Upper lobe of left lung (tissue), 6 donors: ENCODE measurements at regions not wholly inside any gene's neighbourhood (a gene's known extent, or its start where the extent isn't known, plus 50 kb on each side); places are given as distances from the start of the nearest gene placed in this dataset.

ENCODE experiments used
- ATAC-seq, 2 donors: fragments of 200-7000 bp; cut with Tn5 transposase; one replicate each; pipeline ENCODE4 v1.9.1; 2022; ENCODE audit warnings: mild to moderate bottlenecking in 2 of 2, moderate library complexity in 2 of 2; ENCODE audit not compliant: low FRiP score in 2 of 2
- DNase-seq, 2 donors: peaks; one replicate each; pipeline ENCODE4 v3.0.0-alpha.2; 2019 to 2020
- H3K27ac ChIP-seq, 4 donors: fragments of 200-600 bp; sonication (generic); one replicate each; pipeline ENCODE4 v1.5.1; 2016 to 2019
- H3K27me3 ChIP-seq, 4 donors: fragments of 200-600 bp; sonication (generic); one replicate each; pipeline ENCODE4 v1.5.1; 2017 to 2019
- H3K36me3 ChIP-seq, 4 donors: fragments of 200-600 bp; sonication (generic); one replicate each; pipeline ENCODE4 v1.5.1; 2016 to 2019
- H3K4me1 ChIP-seq, 4 donors: fragments of 200-600 bp; sonication (generic); one replicate each; pipeline ENCODE4 v1.5.1; 2018 to 2019
- H3K4me3 ChIP-seq, 4 donors: fragments of 200-600 bp; sonication (generic); one replicate each; pipeline ENCODE4 v1.5.1; 2017 to 2019; ENCODE audit warnings: mild to moderate bottlenecking in 2 of 4, moderate library complexity in 1 of 4
- H3K9me3 ChIP-seq, 4 donors: fragments of 200-600 bp; sonication (generic); one replicate each; pipeline ENCODE4 v1.5.1; 2018 to 2019
- EP300 ChIP-seq, 4 donors: sonication (generic); formaldehyde crosslinking; IDR thresholded peaks; one replicate each; pipeline ENCODE4 v1.5.1; 2017; ENCODE audit warnings: antibody characterized with exemption in 4 of 4, control low read depth in 2 of 4
- POLR2A ChIP-seq, 4 donors: fragments of 450-650 bp; IDR thresholded peaks; one replicate each; pipeline ENCODE4 v1.5.1; 2016 to 2017; ENCODE audit warnings: antibody characterized with exemption in 4 of 4, mild to moderate bottlenecking in 2 of 4
- POLR2AphosphoS5 ChIP-seq, 2 donors: sonication (generic); formaldehyde crosslinking; IDR thresholded peaks; one replicate each; pipeline ENCODE4 v1.5.1; 2017; ENCODE audit warnings: antibody characterized with exemption in 2 of 2
- WGBS, 2 donors: methylation state at CpG; one replicate each; pipeline ENCODE4 v1.1.5; 2017 to 2018; 5-methylcytosine and 5-hydroxymethylcytosine counted together
- TF ChIP-seq, protein P1 (sequence below), 6 experiments: fragments of 450-650 bp in 4 of 6; fragments of 200-600 bp in 2 of 6; sonication (generic) in 2 of 6; IDR thresholded peaks; one replicate each; pipeline ENCODE4 v1.5.1; 2016 to 2019; ENCODE audit warnings: antibody characterized with exemption in 6 of 6
- donor health status: DM: no; HTN: no; CAD: no; lungs with moderate emphysema.
- donor health status: DM: no; HTN: yes; CAD: no; lungs with severe emphysema.

- DNase-seq (no peak), ATAC-seq (no peak)
- H3K4me3 ChIP-seq: no peak overlapping the region
- no peaks in the 10 kb centered on the region for H3K36me3 ChIP-seq
- WGBS, 2 donors: 84 to 86% methylated on average over 4 of the region's 4 CpGs
- TF ChIP-seq POLR2A (IDR thresholded peaks at IDR 0.05) (no peak), POLR2AphosphoS5 (IDR thresholded peaks at IDR 0.05) (no peak), EP300 (IDR thresholded peaks at IDR 0.05) (no peak)
- TF ChIP-seq, protein P1, sequence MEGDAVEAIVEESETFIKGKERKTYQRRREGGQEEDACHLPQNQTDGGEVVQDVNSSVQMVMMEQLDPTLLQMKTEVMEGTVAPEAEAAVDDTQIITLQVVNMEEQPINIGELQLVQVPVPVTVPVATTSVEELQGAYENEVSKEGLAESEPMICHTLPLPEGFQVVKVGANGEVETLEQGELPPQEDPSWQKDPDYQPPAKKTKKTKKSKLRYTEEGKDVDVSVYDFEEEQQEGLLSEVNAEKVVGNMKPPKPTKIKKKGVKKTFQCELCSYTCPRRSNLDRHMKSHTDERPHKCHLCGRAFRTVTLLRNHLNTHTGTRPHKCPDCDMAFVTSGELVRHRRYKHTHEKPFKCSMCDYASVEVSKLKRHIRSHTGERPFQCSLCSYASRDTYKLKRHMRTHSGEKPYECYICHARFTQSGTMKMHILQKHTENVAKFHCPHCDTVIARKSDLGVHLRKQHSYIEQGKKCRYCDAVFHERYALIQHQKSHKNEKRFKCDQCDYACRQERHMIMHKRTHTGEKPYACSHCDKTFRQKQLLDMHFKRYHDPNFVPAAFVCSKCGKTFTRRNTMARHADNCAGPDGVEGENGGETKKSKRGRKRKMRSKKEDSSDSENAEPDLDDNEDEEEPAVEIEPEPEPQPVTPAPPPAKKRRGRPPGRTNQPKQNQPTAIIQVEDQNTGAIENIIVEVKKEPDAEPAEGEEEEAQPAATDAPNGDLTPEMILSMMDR (IDR thresholded peaks at IDR 0.05): no peak
- H3K27ac ChIP-seq: no peak overlapping the region
- H3K27me3 ChIP-seq: no peaks in the 10 kb centered on the region
- no peaks in the 10 kb centered on the region for H3K4me1 ChIP-seq
- peaks cover 0 to 5% (median 0%) of the 10 kb centered on the region in 4 donors for H3K9me3 ChIP-seq
Measured at GRCh38 chr2:20882466-20883170, 59.7 kb upstream of the LDAH start.

GRCh38 chr2:20880221-20880771, 57.4 kb upstream of the LDAH start:
- H3K27me3 ChIP-seq: no peaks in the 10 kb centered on the region
- no peak for TF ChIP-seq POLR2AphosphoS5 (IDR thresholded peaks at IDR 0.05)
- TF ChIP-seq, protein P1 (IDR thresholded peaks at IDR 0.05): no peak
- no peak for TF ChIP-seq POLR2A (IDR thresholded peaks at IDR 0.05)
- no peak for TF ChIP-seq EP300 (IDR thresholded peaks at IDR 0.05)
- H3K27ac ChIP-seq: no peak overlapping the region
- no peak for ATAC-seq
- WGBS, 2 donors: 59 to 66% methylated on average over 8 to 13 of the region's 13 CpGs
- H3K4me1 ChIP-seq: no peaks in the 10 kb centered on the region
- DNase-seq: peak in 1 of 2 donors; percentile 54
- peaks cover 0 to 5% (median 0%) of the 10 kb centered on the region in 4 donors for H3K9me3 ChIP-seq
- no peak overlapping the region for H3K4me3 ChIP-seq
- no peaks in the 10 kb centered on the region for H3K36me3 ChIP-seq

DNA sequence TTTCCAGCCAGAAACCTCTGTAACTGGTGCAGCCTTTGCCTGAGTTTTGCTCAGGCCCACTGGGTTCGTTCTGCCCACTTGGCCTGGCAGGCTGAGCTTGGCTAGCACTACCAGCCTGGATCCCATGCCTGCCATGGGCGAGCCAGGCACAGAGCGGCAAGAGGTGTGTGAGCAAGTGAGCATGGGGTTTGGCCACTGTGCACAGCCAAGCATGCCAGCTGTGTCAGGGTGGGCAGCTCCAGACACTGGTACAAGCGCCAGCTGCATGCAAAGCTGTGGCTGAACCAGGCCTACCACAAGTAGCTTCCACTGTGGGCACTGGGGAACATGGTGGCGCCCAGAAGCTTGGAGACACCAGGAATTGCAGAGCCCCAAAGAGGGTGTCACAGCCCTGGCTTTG, 56.3 kb upstream of the LDAH start:
- peak in 1 of 2 donors; percentile 23 for DNase-seq
- Histone ChIP-seq H3K27me3 (no peaks in the 10 kb centered on the region), H3K4me1 (no peaks in the 10 kb centered on the region), H3K4me3 (no peak overlapping the region), H3K27ac (no peak overlapping the region), H3K9me3 (peaks cover 0 to 5% (median 0%) of the 10 kb centered on the region in 4 donors), H3K36me3 (no peaks in the 10 kb centered on the region)
- WGBS, 2 donors: 87 to 97% methylated on average over 5 of the region's 5 CpGs
- no peak for ATAC-seq
- TF ChIP-seq EP300 (IDR thresholded peaks at IDR 0.05) (no peak), POLR2AphosphoS5 (IDR thresholded peaks at IDR 0.05) (no peak), POLR2A (IDR thresholded peaks at IDR 0.05) (no peak)
- TF ChIP-seq, protein P1 (IDR thresholded peaks at IDR 0.05): no peak

GRCh38 chr2:20877960-20878359, 55.1 kb upstream of the LDAH start:
- no peak overlapping the region for H3K4me3 ChIP-seq
- no peak for DNase-seq
- no peaks in the 10 kb centered on the region for H3K36me3 ChIP-seq
- no peaks in the 10 kb centered on the region for H3K4me1 ChIP-seq
- peaks cover 0 to 5% (median 0%) of the 10 kb centered on the region in 4 donors for H3K9me3 ChIP-seq
- 2 to 15% methylated on average over 2 of the region's 2 CpGs for WGBS, 2 donors
- peak in 1 of 2 donors; percentile 90 for ATAC-seq
- TF ChIP-seq POLR2AphosphoS5 (IDR thresholded peaks at IDR 0.05) (no peak), POLR2A (IDR thresholded peaks at IDR 0.05) (no peak), EP300 (IDR thresholded peaks at IDR 0.05) (no peak)
- TF ChIP-seq, protein P1 (IDR thresholded peaks at IDR 0.05): no peak
- H3K27ac ChIP-seq: no peak overlapping the region
- H3K27me3 ChIP-seq: no peaks in the 10 kb centered on the region
